VCaP (cell line): ENCODE measurements at regions not wholly inside any gene's neighbourhood (a gene's known extent, or its start where the extent isn't known, plus 50 kb on each side); places are given as distances from the start of the nearest gene placed in this dataset.
"Not testable (repeated sequence)": the region's sequence is repeated elsewhere in the genome, so short reads cannot be mapped to it uniquely, and the experiment has no call there.

Experiments
- H3K27ac ChIP-seq: fragments of 450-650 bp; 2 replicates; pipeline ENCODE4 v1.5.1; 2017
- CTCF ChIP-seq: fragments of 450-650 bp; conservative IDR thresholded peaks from 2 replicates; pipeline ENCODE4 v1.5.1; 2017; ENCODE audit warnings: mild to moderate bottlenecking, moderate library complexity

DNA sequence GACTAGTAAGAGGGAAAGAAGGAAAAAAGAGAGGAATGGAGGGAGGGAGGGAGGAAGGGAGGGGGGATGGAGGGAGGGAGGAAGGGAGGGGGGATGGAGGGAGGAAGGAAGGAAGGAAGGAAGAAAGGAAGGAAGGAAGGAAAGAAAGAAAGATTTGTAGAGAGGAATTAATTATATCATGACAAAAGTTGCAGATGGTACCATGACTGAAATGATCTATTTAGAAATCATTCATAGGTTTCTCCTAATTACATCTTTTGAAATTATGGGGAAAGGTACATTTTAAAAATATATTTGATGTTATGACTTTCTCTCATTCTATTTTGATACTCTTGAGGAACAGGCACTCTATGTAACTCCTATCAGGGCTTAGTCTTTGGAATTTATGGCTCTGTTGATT is 236.2 kb upstream of the BTG1 start:
- no peak for TF ChIP-seq CTCF
- H3K27ac ChIP-seq, result no peak overlapping the region

DNA sequence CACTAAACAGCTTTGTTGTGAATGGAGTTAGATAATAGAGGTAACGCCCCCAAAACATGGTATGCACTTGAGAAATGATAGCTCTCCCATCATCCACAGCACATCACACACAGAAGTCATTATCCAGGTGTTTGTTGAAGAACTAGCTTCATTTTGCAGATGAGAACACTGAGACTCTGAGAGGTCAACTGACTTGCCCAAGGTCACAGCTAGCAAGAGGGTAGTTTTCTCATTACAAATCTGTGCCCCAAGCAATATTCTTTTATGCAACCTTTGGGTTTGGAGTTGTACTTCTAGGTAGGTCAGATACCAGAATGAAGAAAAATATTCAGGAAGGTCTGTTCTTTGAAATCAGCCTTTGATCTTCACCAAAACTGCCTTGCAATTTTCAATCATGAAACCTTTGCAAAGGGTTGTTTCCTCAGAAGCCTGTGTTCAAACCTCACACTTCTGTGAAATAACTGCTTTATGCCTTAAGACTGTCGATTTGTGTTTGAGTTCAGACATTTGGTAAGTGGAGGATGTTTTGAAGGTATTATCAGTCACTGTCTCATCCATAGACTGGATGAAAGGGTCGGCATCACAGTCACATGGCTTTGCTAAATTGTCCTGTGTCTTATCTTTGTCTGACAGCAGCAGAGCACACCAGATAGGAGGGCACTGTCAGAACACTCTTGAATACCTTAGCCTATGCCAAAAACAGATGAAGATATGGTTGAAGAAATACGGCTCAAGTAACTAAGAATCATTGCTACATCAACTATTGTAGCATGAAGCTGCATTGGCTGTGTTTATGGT is 233.2 kb upstream of the BTG1 start:
- no peak overlapping the region for H3K27ac ChIP-seq
- TF ChIP-seq CTCF, result no peak

DNA sequence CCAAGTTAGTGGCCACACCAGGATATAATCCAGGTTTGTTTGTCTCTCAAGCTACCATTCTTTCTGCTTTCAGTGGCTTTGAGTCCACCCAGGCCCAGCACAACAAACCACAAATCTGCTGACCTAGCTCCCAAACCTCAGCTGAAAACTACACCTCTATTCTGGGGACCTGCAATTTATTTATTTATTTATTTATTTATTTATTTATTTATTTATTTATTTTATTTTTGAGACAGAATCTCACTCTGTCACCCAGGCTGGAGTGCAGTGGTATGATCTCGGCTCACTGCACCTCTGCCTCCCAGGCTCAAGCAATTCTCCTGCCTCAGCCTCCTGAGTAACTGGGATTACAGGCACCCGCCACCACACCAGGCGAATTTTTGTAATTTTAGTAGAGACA is 229.9 kb upstream of the BTG1 start:
- H3K27ac ChIP-seq, result not testable (repeated sequence)

DNA sequence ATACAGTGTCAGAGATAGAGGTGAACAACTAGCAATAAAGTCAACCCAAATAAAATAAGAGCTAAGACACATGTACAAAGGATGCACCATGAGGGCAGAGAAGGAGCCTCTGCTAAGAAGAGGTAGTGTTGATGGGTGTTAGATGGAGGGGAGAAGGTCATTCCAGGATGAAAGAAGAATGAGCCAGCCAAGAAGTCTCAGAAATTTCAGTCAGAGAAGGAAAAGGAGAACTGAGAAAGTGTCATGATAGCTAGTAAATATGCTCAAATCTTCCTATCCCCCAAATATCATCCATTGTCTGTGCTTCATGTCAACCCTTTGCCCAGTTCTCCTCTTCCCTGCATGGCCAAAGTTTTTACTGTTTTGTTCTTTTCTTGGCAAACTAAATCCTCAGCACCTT is 225.2 kb upstream of the BTG1 start:
- TF ChIP-seq CTCF, result no peak
- no peak overlapping the region for H3K27ac ChIP-seq

- no peak overlapping the region for H3K27ac ChIP-seq
- TF ChIP-seq CTCF, result no peak
These were observed 224.0 kb upstream of the BTG1 start for GRCh38 chr12:92369636-92370035.

DNA sequence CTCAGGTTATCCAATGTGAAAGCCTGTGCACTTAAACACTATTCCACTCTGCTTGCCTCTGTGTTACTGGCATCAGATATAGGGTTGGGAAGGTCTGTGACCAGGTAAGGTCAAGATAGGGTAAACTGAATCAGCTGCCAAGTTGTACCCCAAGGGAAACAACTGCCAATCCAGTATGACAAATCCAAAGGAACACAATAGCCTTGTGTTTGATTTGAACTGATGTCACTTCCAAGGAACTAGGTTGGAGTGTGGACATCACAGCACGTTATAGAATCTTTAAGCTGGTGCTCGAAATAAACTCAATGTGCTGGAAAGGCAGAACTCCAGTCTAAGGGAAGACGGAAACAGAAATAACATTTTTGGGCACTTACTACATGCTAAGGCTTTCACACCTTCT is 223.4 kb upstream of the BTG1 start:
- no peak for TF ChIP-seq CTCF
- no peak overlapping the region for H3K27ac ChIP-seq

GRCh38 chr12:92365836-92366235 is 220.2 kb upstream of the BTG1 start:
- no peak for TF ChIP-seq CTCF
- no peak overlapping the region for H3K27ac ChIP-seq

GRCh38 chr12:92365333-92365732 is 219.7 kb upstream of the BTG1 start:
- no peak overlapping the region for H3K27ac ChIP-seq

More at GRCh38 chr12:92365333-92365732, 219.7 kb upstream of the BTG1 start:
- TF ChIP-seq CTCF, result no peak
